Natural killer cell (primary cell): ENCODE measurements at regions not wholly inside any gene's neighbourhood (a gene's known extent, or its start where the extent isn't known, plus 50 kb on each side); places are given as distances from the start of the nearest gene placed in this dataset.

ENCODE experiments used
- ATAC-seq, 3 donors: fragments of 150-1000 bp in 2 of 3; fragments of 200-7000 bp in 1 of 3; cut with Tn5 transposase; 1 replicate in 1 of 3; 2 replicates in 2 of 3; pipeline ENCODE4 v1.10.0; 2021; ENCODE audit warnings: mild to moderate bottlenecking in 2 of 3, moderate library complexity in 2 of 3
- DNase-seq, 2 donors: peaks; one replicate each; pipeline versions ENCODE4 v3.0.0 to v3.0.0-alpha.2; 2013 to 2021; ENCODE audit warnings: mixed read lengths in 1 of 2
- H3K27ac ChIP-seq: one replicate; pipeline ENCODE4 v1.5.1; 2013; ENCODE audit warnings: mild to moderate bottlenecking, low read length
- H3K27me3 ChIP-seq: one replicate; pipeline ENCODE4 v1.6.1; 2013; ENCODE audit warnings: low read length; ENCODE audit not compliant: control insufficient read depth, insufficient read depth
- H3K36me3 ChIP-seq: one replicate; pipeline ENCODE4 v1.6.1; 2013; ENCODE audit warnings: low read length; ENCODE audit not compliant: control insufficient read depth, insufficient read depth
- H3K4me1 ChIP-seq: one replicate; pipeline ENCODE4 v1.6.1; 2013; ENCODE audit warnings: low read length; ENCODE audit not compliant: control insufficient read depth, insufficient read depth
- H3K4me3 ChIP-seq: one replicate; pipeline ENCODE4 v1.5.1; 2013; ENCODE audit warnings: low read length
- H3K9me3 ChIP-seq: one replicate; pipeline ENCODE4 v1.6.1; 2013; ENCODE audit warnings: low read length; ENCODE audit not compliant: control insufficient read depth, insufficient read depth
- H3K27ac Mint-ChIP-seq, 2 donors: one replicate each; pipeline ENCODE4 v1.8.0; 2022; ENCODE audit warnings: mild to moderate bottlenecking in 2 of 2, mixed read lengths in 2 of 2, moderate library complexity in 1 of 2
- H3K27me3 Mint-ChIP-seq, 2 donors: one replicate each; pipeline ENCODE4 v1.8.0; 2022; ENCODE audit warnings: low read depth in 2 of 2, mixed read lengths in 2 of 2
- H3K36me3 Mint-ChIP-seq: one replicate; pipeline ENCODE4 v1.8.0; 2022; ENCODE audit warnings: mixed read lengths
- H3K4me1 Mint-ChIP-seq, 2 donors: one replicate each; pipeline ENCODE4 v1.8.0; 2022; ENCODE audit warnings: mixed read lengths in 2 of 2
- H3K4me3 Mint-ChIP-seq: one replicate; pipeline ENCODE4 v1.8.0; 2022; ENCODE audit warnings: mild to moderate bottlenecking, moderate library complexity, mixed read lengths
- H3K9me3 Mint-ChIP-seq, 2 donors: one replicate each; pipeline ENCODE4 v1.8.0; 2022; ENCODE audit warnings: mixed read lengths in 2 of 2
- WGBS: methylation state at CpG from one replicate; pipeline ENCODE4 v1.1.7; 2013; ENCODE audit warnings: missing lambda C conversion rate; ENCODE audit not compliant: insufficient coverage; 5-methylcytosine and 5-hydroxymethylcytosine counted together
- intact Hi-C: fragments of 100-400 bp; cut with micrococcal nuclease; formaldehyde crosslinking; loops from one replicate; pipeline ENCODE4 v1.14.2; 2022
- TF ChIP-seq, protein P1 (sequence below): fragments of 200-600 bp; IDR thresholded peaks from one replicate; pipeline ENCODE4 v1.8.0; 2022; ENCODE audit warnings: antibody characterized with exemption

DNA sequence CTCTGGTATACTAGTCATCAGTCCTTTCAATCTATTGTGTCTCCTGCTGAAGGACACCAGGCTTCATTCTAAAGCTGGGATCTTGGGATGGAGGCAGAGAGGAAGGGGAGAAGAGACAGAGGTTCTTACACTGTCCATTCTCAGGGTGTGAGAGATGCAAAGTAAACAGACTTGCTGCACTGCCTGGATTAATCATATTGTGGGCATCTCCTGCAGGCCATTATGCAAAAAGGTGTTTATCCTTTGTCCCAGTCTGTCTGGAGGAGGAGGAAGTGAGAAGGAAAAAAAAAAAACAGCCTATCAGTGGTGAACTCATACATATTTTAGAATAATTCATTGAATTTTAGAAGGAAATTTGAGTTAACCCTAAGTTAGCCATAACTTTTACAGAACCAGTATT, 92.9 kb upstream of the TNPO1 start:
- Histone ChIP-seq H3K27me3 (no peaks in the 10 kb centered on the region), H3K4me3 (no peak overlapping the region), H3K9me3 (no peaks in the 10 kb centered on the region), H3K36me3 (no peaks in the 10 kb centered on the region), H3K27ac (no peak overlapping the region), H3K4me1 (no peaks in the 10 kb centered on the region)
- intact Hi-C loops = no loop called here
- Mint-ChIP-seq H3K27ac (no peak overlapping the region), H3K36me3 (no peaks in the 10 kb centered on the region), H3K4me3 (no peak overlapping the region), H3K4me1 (no peaks in the 10 kb centered on the region), H3K9me3 (no peaks in the 10 kb centered on the region), H3K27me3 (peaks cover 0 to 13% of the 10 kb centered on the region in 2 donors)
- TF ChIP-seq, protein P1, sequence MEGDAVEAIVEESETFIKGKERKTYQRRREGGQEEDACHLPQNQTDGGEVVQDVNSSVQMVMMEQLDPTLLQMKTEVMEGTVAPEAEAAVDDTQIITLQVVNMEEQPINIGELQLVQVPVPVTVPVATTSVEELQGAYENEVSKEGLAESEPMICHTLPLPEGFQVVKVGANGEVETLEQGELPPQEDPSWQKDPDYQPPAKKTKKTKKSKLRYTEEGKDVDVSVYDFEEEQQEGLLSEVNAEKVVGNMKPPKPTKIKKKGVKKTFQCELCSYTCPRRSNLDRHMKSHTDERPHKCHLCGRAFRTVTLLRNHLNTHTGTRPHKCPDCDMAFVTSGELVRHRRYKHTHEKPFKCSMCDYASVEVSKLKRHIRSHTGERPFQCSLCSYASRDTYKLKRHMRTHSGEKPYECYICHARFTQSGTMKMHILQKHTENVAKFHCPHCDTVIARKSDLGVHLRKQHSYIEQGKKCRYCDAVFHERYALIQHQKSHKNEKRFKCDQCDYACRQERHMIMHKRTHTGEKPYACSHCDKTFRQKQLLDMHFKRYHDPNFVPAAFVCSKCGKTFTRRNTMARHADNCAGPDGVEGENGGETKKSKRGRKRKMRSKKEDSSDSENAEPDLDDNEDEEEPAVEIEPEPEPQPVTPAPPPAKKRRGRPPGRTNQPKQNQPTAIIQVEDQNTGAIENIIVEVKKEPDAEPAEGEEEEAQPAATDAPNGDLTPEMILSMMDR = no peak
- DNase-seq = no peak
- no peak for ATAC-seq

DNA sequence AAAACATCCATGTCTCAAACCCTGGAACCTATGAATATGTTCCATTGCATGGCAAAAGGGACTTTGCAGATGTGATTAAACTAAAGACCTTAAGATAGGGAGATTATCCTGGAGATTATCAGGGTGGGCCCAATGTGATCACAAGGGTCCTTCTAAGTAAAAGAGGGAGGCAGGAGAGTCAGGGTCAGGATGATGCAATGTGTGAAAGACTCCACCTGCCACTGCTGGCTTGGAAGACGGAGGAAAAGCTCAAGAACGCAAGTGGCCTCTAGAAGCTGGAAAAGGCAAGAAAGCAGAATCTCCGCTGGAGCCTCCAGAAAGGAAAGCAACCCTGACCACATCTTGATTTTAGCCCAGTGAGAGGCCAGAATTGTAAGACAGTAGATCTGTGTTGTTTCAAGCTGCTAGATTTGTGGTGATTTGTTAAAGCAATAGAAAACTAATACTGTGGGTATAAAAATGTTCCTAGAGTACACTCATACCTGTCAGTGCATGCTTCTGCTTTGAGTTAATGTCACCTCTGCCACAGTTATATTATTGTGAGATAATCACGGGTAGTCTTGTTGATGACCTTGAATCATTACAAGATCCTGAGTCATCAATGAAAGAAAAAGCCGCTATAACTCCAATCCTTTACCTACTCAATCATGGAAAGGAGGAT, 93.5 kb upstream of the TNPO1 start:
- 94% methylated on average over 4 of the region's 5 CpGs for WGBS
- TF ChIP-seq, protein P1 = no peak
- no peak for DNase-seq
- Histone ChIP-seq H3K27ac (no peak overlapping the region), H3K27me3 (no peaks in the 10 kb centered on the region), H3K9me3 (no peaks in the 10 kb centered on the region), H3K36me3 (no peaks in the 10 kb centered on the region), H3K4me3 (no peak overlapping the region), H3K4me1 (no peaks in the 10 kb centered on the region)
- no peak overlapping the region for H3K4me3 Mint-ChIP-seq
- H3K27me3 Mint-ChIP-seq = peaks cover 0 to 13% of the 10 kb centered on the region in 2 donors
- ATAC-seq = no peak
- intact Hi-C loops = no loop called here
- H3K4me1 Mint-ChIP-seq = no peaks in the 10 kb centered on the region
- H3K9me3 Mint-ChIP-seq = no peaks in the 10 kb centered on the region
- H3K36me3 Mint-ChIP-seq = no peaks in the 10 kb centered on the region
- no peak overlapping the region for H3K27ac Mint-ChIP-seq

DNA sequence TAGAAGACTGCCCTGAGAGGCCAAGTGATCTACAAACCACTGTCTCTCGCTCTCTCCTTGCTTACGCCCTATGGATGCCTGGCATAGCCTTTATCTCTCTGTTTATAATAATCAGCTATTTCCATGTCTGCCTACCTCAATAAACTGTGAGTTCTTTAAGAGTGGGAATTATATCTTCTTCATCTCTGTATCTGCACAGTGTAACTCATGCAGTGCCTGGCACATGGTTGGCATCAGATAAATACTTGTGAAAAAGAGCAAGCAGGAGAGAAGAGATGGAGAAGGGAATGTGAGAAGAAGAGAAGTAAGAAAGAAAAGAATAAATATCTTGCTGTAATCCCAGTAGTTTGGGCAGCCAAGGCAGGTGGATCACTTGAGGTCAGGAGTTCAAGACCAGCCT, 94.6 kb upstream of the TNPO1 start:
- ATAC-seq (no peak), DNase-seq (no peak)
- Mint-ChIP-seq H3K4me1 (no peaks in the 10 kb centered on the region), H3K27ac (no peak overlapping the region), H3K9me3 (no peaks in the 10 kb centered on the region), H3K27me3 (peaks cover under 1 to 9% of the 10 kb centered on the region in 2 donors), H3K36me3 (no peaks in the 10 kb centered on the region), H3K4me3 (no peak overlapping the region)
- H3K27ac ChIP-seq = no peak overlapping the region
- 100% methylated on average over 2 of the region's 2 CpGs for WGBS
- no peak overlapping the region for H3K4me3 ChIP-seq
- H3K4me1 ChIP-seq = no peaks in the 10 kb centered on the region
- no peaks in the 10 kb centered on the region for H3K27me3 ChIP-seq
- no peaks in the 10 kb centered on the region for H3K9me3 ChIP-seq
- no peaks in the 10 kb centered on the region for H3K36me3 ChIP-seq
- TF ChIP-seq, protein P1 = no peak
- intact Hi-C loops = no loop called here

DNA sequence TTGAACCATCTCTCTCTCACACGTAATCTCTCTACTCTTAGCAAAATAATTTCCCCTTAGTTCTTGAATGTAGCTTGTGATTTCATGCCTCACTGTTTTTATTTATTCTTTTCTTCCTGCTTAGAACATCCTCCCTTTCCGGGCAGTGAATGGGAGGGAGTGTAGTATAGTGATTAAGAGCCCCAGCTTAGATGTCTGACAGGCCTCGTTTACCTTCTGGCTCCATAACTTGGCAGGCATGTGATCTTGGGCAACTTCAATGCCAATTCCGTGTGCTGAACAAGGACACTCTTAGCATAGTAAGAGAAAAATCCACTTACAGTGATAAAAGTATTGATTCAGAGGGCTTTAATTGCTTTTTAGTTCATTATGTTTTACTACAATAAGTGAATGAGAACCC, 96.3 kb upstream of the TNPO1 start:
- intact Hi-C loops = no loop called here
- 76% methylated on average over 3 of the region's 4 CpGs for WGBS
- H3K9me3 Mint-ChIP-seq = no peaks in the 10 kb centered on the region
- Histone ChIP-seq H3K4me1 (no peaks in the 10 kb centered on the region), H3K27me3 (no peaks in the 10 kb centered on the region), H3K4me3 (no peak overlapping the region), H3K27ac (no peak overlapping the region), H3K36me3 (no peaks in the 10 kb centered on the region), H3K9me3 (no peaks in the 10 kb centered on the region)
- H3K4me3 Mint-ChIP-seq = no peak overlapping the region
- DNase-seq = no peak
- no peaks in the 10 kb centered on the region for H3K4me1 Mint-ChIP-seq
- TF ChIP-seq, protein P1 = no peak
- H3K27me3 Mint-ChIP-seq = peaks cover 8 to 11% of the 10 kb centered on the region in 2 donors
- H3K27ac Mint-ChIP-seq = no peak overlapping the region
- no peak for ATAC-seq
- H3K36me3 Mint-ChIP-seq = no peaks in the 10 kb centered on the region
